ENCODE measurements at regions not wholly inside any gene's neighbourhood (a gene's known extent, or its start where the extent isn't known, plus 50 kb on each side); places are given as distances from the start of the nearest gene placed in this dataset.

- no peak for DNase-seq
These were observed 189.4 kb upstream of the SHH start for GRCh38 chr7:156001496-156002260.

DNA sequence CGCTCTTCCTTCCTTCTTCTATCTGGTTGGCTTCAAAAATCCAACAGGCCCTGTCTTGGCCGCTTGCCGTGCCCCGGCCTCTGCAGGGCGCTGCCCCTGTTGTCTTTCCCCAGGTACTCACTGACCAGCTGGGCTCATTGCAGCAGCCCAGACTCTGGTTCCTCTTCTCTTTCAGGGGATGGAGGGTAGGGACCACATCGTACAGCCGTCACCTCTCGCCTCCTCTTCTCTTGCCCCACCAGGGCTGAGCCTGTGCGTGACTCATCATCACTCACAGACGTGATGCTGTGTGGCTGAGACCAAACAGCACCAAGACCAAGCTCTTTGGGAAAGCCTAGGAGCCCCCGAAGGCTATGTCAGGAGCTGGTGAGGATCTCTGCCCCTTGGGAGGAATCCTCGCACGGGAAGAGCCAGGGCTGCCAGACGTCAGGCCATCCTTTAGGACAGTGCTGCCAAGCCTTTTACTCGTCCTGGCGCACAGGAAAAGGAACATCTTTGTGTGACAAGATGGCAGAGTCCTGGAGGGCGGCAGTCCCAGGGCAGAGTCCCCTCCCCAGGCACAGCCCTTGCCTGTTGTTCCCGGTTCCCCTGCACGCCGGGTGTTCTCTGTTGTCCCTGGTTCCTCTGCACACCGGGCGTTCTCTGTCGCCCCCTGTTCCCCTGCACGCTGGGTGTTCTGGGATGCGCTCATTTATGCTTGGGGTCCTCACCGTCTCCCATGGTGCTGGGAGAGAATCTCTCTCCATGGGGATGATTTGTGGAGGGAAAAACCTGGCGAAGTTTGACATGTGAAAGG lies 188.5 kb upstream of the SHH start:
- DNase-seq: no peak

DNA sequence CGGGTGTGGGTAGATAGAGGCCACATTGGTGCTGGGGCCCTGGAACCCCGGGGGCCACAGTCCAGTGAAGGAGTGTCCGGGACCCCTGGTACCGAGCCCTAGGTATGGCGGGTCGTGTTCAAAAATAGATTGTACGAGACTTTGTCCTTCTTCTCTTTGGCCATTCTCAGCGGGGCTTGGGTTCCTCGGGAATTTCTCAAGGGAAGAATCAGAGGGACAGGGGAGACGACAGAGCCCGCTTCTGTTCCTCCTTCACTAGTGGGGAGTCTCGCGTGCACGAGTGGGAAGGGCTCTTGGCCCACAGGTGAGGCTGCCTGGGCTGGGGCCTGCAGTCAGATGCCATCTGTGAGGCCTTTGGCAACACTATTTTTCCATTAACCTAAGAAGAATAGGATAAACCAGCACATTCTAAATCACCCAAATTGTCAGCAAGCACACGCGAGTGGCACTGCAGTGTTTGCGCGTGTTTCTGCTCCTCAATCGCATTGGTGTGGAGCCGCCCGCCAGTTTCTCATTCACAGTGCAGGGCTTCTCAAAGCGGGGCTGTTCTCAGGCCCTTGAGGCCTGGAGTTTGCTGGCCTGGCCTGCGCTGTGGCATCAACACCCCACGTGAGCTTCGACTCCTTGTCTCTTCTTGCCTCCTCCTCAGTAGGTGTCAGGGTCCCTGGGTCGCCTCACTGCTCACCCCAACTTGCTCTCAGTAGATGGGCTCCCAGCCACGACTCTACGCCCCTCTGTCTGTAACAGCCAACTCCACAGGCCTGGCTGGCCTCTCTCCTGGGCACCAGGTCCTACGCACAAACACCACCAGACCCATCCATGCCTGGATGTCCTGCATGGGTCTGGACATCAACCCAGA lies 187.6 kb upstream of the SHH start:
- no peak for DNase-seq

DNA sequence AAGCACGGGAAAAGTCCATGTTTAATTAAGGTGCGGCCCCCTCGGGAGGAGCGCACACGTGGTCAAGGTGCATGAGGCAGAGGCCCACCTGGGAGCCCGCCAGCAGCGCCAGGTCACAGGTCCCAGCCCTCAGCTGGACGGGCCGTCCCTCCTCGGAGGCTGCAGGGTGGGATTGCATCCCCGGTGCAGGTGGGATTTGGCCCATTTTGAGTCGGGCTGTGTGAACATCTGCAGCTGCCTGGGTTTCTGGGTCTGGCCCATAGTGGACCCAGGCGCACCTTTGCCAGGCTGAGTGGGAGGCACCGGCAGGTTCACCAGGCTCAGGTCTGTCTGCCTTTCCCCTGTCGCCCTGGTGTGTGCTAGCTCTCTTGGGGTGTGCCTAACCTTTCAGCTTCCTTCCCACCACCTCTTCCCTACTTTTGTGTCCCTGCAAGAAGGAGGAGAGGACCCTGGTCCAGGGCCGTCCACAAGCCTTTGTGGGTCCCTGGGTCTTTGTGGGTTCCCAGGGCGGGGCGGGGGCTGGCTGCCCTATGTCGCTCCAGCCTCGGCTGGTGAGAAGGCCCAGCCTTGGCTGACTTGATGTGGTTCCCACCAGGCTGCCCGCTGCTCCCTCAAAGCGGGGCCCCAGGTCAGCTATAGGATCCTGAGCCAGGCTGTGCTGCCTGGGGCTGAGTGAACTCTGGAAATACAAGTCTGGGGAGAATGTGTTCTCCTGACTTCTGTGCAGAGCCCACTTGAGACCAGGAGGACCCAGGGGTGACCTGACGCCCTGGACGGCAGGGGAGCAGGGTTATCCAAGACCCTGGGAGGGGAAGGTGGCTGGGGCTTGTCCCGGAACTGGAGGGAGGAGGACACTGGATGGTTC lies 186.7 kb upstream of the SHH start:
- no peak for DNase-seq

- no peak for DNase-seq
These were observed 186.0 kb upstream of the SHH start for GRCh38 chr7:155998328-155998691.

- no peak for DNase-seq
These were observed 185.4 kb upstream of the SHH start for GRCh38 chr7:155997431-155998327.

DNA sequence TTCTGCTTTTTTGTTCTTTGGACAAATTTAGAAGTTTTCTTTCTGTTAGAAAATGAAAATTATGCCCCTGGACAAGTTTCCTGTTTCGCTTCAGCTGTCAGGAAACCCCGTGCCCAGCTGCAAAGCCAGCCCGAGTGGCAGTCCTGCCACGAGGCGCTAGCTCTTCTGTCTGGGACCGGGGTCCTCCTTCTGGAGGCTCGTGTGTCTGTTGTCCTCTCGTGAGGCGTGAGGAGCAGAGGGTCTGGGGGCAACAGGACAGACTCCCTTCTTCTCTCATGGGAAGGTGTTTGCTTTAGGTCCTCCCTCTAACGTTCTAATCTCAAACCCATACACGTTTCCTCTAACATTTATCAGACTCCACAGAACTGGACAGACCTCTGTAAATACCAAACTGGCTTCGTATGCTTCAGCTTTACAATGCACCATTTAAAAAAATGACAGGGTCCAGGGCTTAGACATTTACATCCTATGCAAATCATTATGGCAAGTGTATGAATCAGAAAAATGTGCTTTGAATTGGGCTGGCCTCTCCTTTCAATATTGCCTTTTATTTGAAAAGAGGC lies 184.5 kb upstream of the SHH start:
- peak; percentile 10 for DNase-seq

- peak; percentile 2 for DNase-seq
These were observed 182.9 kb upstream of the SHH start for GRCh38 chr7:155995183-155995612.

- DNase-seq: no peak
These were observed 182.1 kb upstream of the SHH start for GRCh38 chr7:155994279-155994811.

- DNase-seq: no peak
These were observed 181.4 kb upstream of the SHH start for GRCh38 chr7:155993420-155994278.

- DNase-seq: no peak
These were observed 180.7 kb upstream of the SHH start for GRCh38 chr7:155992974-155993373.

DNA sequence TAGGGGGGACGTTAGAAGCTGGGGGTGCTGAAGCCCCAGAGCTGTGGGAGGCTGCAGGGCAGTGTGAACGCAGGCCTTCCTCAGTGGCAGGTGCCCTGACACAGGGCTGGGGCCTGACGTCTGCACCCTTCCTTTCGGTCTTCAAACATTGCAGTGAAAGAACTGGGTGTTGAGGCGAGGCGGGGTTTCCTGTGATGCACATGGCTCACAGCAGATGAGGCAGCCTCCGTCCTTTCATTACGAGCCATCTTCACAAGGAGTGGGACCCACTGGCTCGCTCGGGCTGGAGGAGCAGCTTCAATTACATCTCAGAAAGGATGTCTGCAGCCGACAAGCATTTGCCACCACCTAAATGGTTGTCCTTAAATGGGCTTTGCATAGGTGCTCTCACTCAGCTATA lies 180.3 kb upstream of the SHH start:
- DNase-seq: no peak

DNA sequence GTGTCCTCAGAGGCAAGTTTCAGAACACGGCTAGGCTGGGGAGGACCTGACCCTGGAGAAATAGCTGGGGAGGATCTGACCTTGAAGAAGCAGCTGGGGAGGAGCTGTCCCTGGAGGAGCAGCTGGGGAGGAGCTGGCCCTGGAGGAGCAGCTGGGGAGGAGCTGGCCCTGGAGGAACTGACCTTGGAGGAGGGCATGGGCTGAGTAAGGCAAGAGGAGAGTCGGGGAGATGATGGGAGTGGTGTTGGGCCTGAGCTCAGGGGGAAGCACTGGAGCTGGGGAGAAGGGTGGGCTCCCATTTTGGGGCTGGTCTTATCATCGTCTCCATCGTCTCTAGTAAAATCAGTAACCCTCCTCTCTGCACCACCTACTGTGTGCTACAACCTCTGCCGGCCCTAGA lies 179.8 kb upstream of the SHH start:
- no peak for DNase-seq

DNA sequence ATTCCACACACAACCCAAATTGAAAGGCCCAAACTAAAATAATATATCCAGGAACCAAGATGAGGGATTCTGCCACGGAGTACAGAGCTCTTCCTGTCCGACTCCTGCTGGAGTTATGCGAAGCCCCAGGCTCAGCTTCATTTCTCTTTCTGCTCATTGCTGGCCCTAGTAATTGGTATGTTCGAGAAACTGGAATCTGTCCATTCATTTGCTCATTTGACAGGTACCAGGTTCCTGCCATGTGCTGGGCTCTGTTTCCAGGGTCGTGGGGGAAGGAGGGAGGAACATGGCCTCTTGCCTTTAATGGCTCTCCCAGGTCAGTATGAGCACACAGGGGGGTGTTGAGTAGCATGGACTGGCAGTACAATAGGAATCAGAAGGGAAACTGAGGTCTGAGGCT lies 179.2 kb upstream of the SHH start:
- no peak for DNase-seq

DNA sequence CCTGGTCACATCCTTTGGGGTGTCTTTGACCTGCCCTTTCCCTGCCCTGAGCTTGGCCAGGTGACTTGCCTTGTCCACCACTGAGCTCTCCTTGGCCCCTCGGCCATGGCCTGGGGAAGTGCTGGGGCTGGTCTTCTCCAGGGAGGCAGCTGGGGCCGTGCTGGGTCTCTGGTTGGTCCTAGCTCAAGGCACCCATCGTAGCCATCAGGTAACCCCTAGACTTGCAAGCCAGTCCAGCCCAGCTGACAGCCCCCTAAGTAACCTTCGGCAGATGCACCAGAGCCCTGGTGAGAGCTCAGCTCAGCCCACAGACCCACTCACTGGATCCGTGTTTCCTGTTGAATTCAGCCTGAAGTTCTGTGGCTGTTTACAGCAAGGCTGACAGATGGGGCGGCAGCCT lies 176.2 kb upstream of the SHH start:
- DNase-seq: no peak

DNA sequence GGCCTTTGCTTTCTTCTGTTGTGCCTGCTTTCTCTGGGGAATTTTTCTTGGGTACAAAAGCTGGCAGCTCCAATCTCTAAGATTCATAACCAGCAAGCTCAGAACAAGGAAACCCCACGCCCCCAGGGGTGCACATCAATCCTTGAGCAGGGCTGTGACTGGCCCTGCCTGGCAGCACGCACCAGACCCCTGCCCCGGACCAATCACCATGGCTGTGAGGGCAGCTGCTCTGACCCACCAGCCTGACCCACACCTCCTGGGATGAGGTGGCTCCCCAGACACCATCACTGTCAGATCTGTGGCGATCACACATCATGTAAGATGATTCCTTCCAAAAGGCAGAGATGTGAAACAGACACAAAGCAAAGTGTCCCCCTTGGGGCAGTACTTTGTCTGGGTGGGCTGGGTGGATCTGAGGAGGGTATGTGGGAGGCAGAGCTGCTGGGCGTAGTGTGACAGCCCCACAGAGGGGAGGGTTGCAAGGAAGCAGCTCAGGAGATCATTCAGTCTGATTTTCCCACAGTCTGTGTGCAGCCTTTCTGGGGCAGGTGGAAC lies 175.5 kb upstream of the SHH start:
- DNase-seq: no peak

- DNase-seq: no peak
These were observed 174.4 kb upstream of the SHH start for GRCh38 chr7:155986497-155987160.

- no peak for DNase-seq
These were observed 173.4 kb upstream of the SHH start for GRCh38 chr7:155985518-155986250.

All from hematopoietic multipotent progenitor cell treated with erythropoietin and hydrocortisone succinate and interleukin-3 and kit ligand, for 8 days (in vitro differentiated cells).